ENCODE measurements at regions not wholly inside any gene's neighbourhood (a gene's known extent, or its start where the extent isn't known, plus 50 kb on each side); places are given as distances from the start of the nearest gene placed in this dataset.
"Not testable (repeated sequence)": the region's sequence is repeated elsewhere in the genome, so short reads cannot be mapped to it uniquely, and the experiment has no call there.

- H3K27ac Mint-ChIP-seq: no peak overlapping the region
- H3K9me3 Mint-ChIP-seq: peaks cover 8% of the 10 kb centered on the region
- H3K36me3 Mint-ChIP-seq (ENCODE audit: low read depth): no peaks in the 10 kb centered on the region
- no peaks in the 10 kb centered on the region for H3K27me3 Mint-ChIP-seq
- H3K4me3 Mint-ChIP-seq: no peak overlapping the region
- H3K4me1 Mint-ChIP-seq (ENCODE audit: low read depth): no peaks in the 10 kb centered on the region
Measured at GRCh38 chr3:162938083-162938482, 1441.5 kb downstream of the OTOL1 start.

- Mint-ChIP-seq H3K27me3 (no peaks in the 10 kb centered on the region), H3K9me3 (peaks cover 9% of the 10 kb centered on the region), H3K27ac (no peak overlapping the region), H3K4me3 (no peak overlapping the region), H3K4me1 (ENCODE audit: low read depth) (no peaks in the 10 kb centered on the region), H3K36me3 (ENCODE audit: low read depth) (no peaks in the 10 kb centered on the region)
Measured at GRCh38 chr3:162945626-162946025, 1449.0 kb downstream of the OTOL1 start.

GRCh38 chr3:162956711-162957110 is 1460.1 kb downstream of the OTOL1 start:
- Mint-ChIP-seq H3K27me3 (no peaks in the 10 kb centered on the region), H3K4me1 (ENCODE audit: low read depth) (no peaks in the 10 kb centered on the region), H3K9me3 (peaks cover 8% of the 10 kb centered on the region), H3K36me3 (ENCODE audit: low read depth) (no peaks in the 10 kb centered on the region), H3K27ac (no peak overlapping the region), H3K4me3 (no peak overlapping the region)

- Mint-ChIP-seq H3K9me3 (peaks cover 8% of the 10 kb centered on the region), H3K4me1 (ENCODE audit: low read depth) (no peaks in the 10 kb centered on the region), H3K27ac (no peak overlapping the region), H3K27me3 (no peaks in the 10 kb centered on the region), H3K36me3 (ENCODE audit: low read depth) (no peaks in the 10 kb centered on the region), H3K4me3 (no peak overlapping the region)
Measured at GRCh38 chr3:162960269-162960668, 1463.7 kb downstream of the OTOL1 start.

- Mint-ChIP-seq H3K27me3 (no peaks in the 10 kb centered on the region), H3K4me1 (ENCODE audit: low read depth) (no peaks in the 10 kb centered on the region), H3K27ac (no peak overlapping the region), H3K4me3 (no peak overlapping the region), H3K9me3 (peaks cover 4% of the 10 kb centered on the region), H3K36me3 (ENCODE audit: low read depth) (no peaks in the 10 kb centered on the region)
Measured at GRCh38 chr3:162970292-162970691, 1473.7 kb downstream of the OTOL1 start.

GRCh38 chr3:162971715-162972114 is 1475.1 kb downstream of the OTOL1 start:
- Mint-ChIP-seq H3K36me3 (ENCODE audit: low read depth) (no peaks in the 10 kb centered on the region), H3K27ac (no peak overlapping the region), H3K4me1 (ENCODE audit: low read depth) (no peaks in the 10 kb centered on the region), H3K9me3 (peaks cover 4% of the 10 kb centered on the region), H3K27me3 (no peaks in the 10 kb centered on the region), H3K4me3 (no peak overlapping the region)

- Mint-ChIP-seq H3K4me1 (ENCODE audit: low read depth) (no peaks in the 10 kb centered on the region), H3K27ac (no peak overlapping the region), H3K9me3 (peaks cover 4% of the 10 kb centered on the region), H3K4me3 (no peak overlapping the region), H3K27me3 (no peaks in the 10 kb centered on the region), H3K36me3 (ENCODE audit: low read depth) (no peaks in the 10 kb centered on the region)
Measured at GRCh38 chr3:162973428-162973917, 1476.9 kb downstream of the OTOL1 start.

GRCh38 chr3:162978136-162978535 is 1481.5 kb downstream of the OTOL1 start:
- H3K27ac Mint-ChIP-seq: no peak overlapping the region
- H3K4me1 Mint-ChIP-seq (ENCODE audit: low read depth): no peaks in the 10 kb centered on the region
- H3K27me3 Mint-ChIP-seq: no peaks in the 10 kb centered on the region
- H3K4me3 Mint-ChIP-seq: no peak overlapping the region
- H3K36me3 Mint-ChIP-seq (ENCODE audit: low read depth): no peaks in the 10 kb centered on the region
- peaks cover 9% of the 10 kb centered on the region for H3K9me3 Mint-ChIP-seq

- Mint-ChIP-seq H3K36me3 (ENCODE audit: low read depth) (no peaks in the 10 kb centered on the region), H3K4me3 (no peak overlapping the region), H3K27ac (no peak overlapping the region), H3K9me3 (peaks cover 21% of the 10 kb centered on the region), H3K4me1 (ENCODE audit: low read depth) (no peaks in the 10 kb centered on the region), H3K27me3 (no peaks in the 10 kb centered on the region)
Measured at GRCh38 chr3:162984746-162985145, 1488.1 kb downstream of the OTOL1 start.

- not testable (repeated sequence) for H3K4me1 Mint-ChIP-seq (ENCODE audit: low read depth); H3K27ac Mint-ChIP-seq; H3K36me3 Mint-ChIP-seq (ENCODE audit: low read depth); H3K27me3 Mint-ChIP-seq; H3K4me3 Mint-ChIP-seq
- peaks cover 14% of the 10 kb centered on the region for H3K9me3 Mint-ChIP-seq
Measured at GRCh38 chr3:162987085-162987794, 1490.6 kb downstream of the OTOL1 start.

GRCh38 chr3:162992741-162993140 is 1496.1 kb downstream of the OTOL1 start:
- Mint-ChIP-seq H3K27ac (no peak overlapping the region), H3K9me3 (peaks cover 16% of the 10 kb centered on the region), H3K27me3 (no peaks in the 10 kb centered on the region), H3K4me1 (ENCODE audit: low read depth) (no peaks in the 10 kb centered on the region), H3K36me3 (ENCODE audit: low read depth) (no peaks in the 10 kb centered on the region), H3K4me3 (no peak overlapping the region)

- H3K4me3 Mint-ChIP-seq: no peak overlapping the region
- no peaks in the 10 kb centered on the region for H3K27me3 Mint-ChIP-seq
- no peak overlapping the region for H3K27ac Mint-ChIP-seq
- H3K4me1 Mint-ChIP-seq (ENCODE audit: low read depth): no peaks in the 10 kb centered on the region
- H3K9me3 Mint-ChIP-seq: peaks cover 16% of the 10 kb centered on the region
- H3K36me3 Mint-ChIP-seq (ENCODE audit: low read depth): no peaks in the 10 kb centered on the region
Measured at GRCh38 chr3:162994165-162994564, 1497.6 kb downstream of the OTOL1 start.

- Mint-ChIP-seq H3K27ac (no peak overlapping the region), H3K36me3 (ENCODE audit: low read depth) (no peaks in the 10 kb centered on the region), H3K4me3 (no peak overlapping the region), H3K27me3 (no peaks in the 10 kb centered on the region), H3K4me1 (ENCODE audit: low read depth) (no peaks in the 10 kb centered on the region), H3K9me3 (peaks cover 16% of the 10 kb centered on the region)
Measured at GRCh38 chr3:162996368-162996767, 1499.8 kb downstream of the OTOL1 start.

GRCh38 chr3:162998205-162998604 is 1501.6 kb downstream of the OTOL1 start:
- Mint-ChIP-seq H3K27me3 (no peaks in the 10 kb centered on the region), H3K4me1 (ENCODE audit: low read depth) (no peaks in the 10 kb centered on the region), H3K36me3 (ENCODE audit: low read depth) (no peaks in the 10 kb centered on the region), H3K4me3 (no peak overlapping the region), H3K9me3 (peaks cover 11% of the 10 kb centered on the region), H3K27ac (no peak overlapping the region)

GRCh38 chr3:163011596-163011995 is 1515.0 kb downstream of the OTOL1 start:
- H3K36me3 Mint-ChIP-seq (ENCODE audit: low read depth): no peaks in the 10 kb centered on the region
- no peaks in the 10 kb centered on the region for H3K27me3 Mint-ChIP-seq
- H3K4me3 Mint-ChIP-seq: no peak overlapping the region

GRCh38 chr3:163016251-163016650 is 1519.6 kb downstream of the OTOL1 start:
- Mint-ChIP-seq H3K27ac (no peak overlapping the region), H3K4me3 (no peak overlapping the region), H3K36me3 (ENCODE audit: low read depth) (no peaks in the 10 kb centered on the region), H3K27me3 (no peaks in the 10 kb centered on the region), H3K4me1 (ENCODE audit: low read depth) (no peaks in the 10 kb centered on the region), H3K9me3 (peaks cover 7% of the 10 kb centered on the region)

More at GRCh38 chr3:163011596-163011995, 1515.0 kb downstream of the OTOL1 start:
- Mint-ChIP-seq H3K4me1 (ENCODE audit: low read depth) (no peaks in the 10 kb centered on the region), H3K27ac (no peak overlapping the region), H3K9me3 (peaks cover 8% of the 10 kb centered on the region)
